ENCODE measurements at regions not wholly inside any gene's neighbourhood (a gene's known extent, or its start where the extent isn't known, plus 50 kb on each side); places are given as distances from the start of the nearest gene placed in this dataset.
A peak's percentile ranks its signal among the peaks of the same experiment; 100 is the strongest.

- no peaks in the 10 kb centered on the region for H3K79me1 ChIP-seq (ENCODE audit: low read depth, low read length)
- no peak overlapping the region for H2BK15ac ChIP-seq (ENCODE audit: low read length)
- ChIA-PET CTCF (ENCODE audit: partially characterized antibody) (interaction anchor here (1.2 kb wide), 1 partner anchor 228 kb away, joined by 3 read pairs; no protein-coding TSS in a partner anchor), POLR2A (ENCODE audit: partially characterized antibody) (interaction anchor here (0.6 kb wide), 1 partner anchor 77 kb away, joined by 3 read pairs; no protein-coding TSS in a partner anchor)
- H2AFZ ChIP-seq (ENCODE audit: low read length), result no peak overlapping the region
- TF ChIP-seq SP4 (IDR thresholded peaks at IDR 0.05; ENCODE audit: low read length) (no peak), MAX (IDR thresholded peaks at IDR 0.05) (no peak), NRF1 (IDR thresholded peaks at IDR 0.05; ENCODE audit: low read depth, low read length) (no peak), POU5F1 (IDR thresholded peaks at IDR 0.05; ENCODE audit: low read depth, low read length) (no peak), ZNF274 (IDR thresholded peaks at IDR 0.05; ENCODE audit: borderline replicate concordance, extremely low read depth, low read length) (no peak), CHD2 (IDR thresholded peaks at IDR 0.05; ENCODE audit: low read length) (no peak), BCL11A (IDR thresholded peaks at IDR 0.05; ENCODE audit: low read depth in 2 of 2, low read length in 2 of 2) (no peak), FOSL1 (IDR thresholded peaks at IDR 0.05; ENCODE audit: insufficient read depth, low read depth, low read length) (no peak), TAF1 (IDR thresholded peaks at IDR 0.05; ENCODE audit: low read depth, low read length) (no peak), TBP (IDR thresholded peaks at IDR 0.05; ENCODE audit: low read depth, low read length) (no peak), TCF12 (IDR thresholded peaks at IDR 0.05; ENCODE audit: low read depth, low read length) (no peak), SIX5 (IDR thresholded peaks at IDR 0.05; ENCODE audit: low read depth, low read length) (no peak)
- no peaks in the 10 kb centered on the region for H4K20me1 ChIP-seq (replicated peaks in 1 of 2; ENCODE audit: control insufficient read depth in 1 of 2, insufficient read depth in 2 of 2, low read length in 2 of 2)
- no peaks in the 10 kb centered on the region for H3K23me2 ChIP-seq (ENCODE audit: low read depth, low read length)
- FAIRE-seq, result no peak
- no peak overlapping the region for H3K4ac ChIP-seq (replicated peaks; ENCODE audit: insufficient read length, low read depth, low read length)
- H3K56ac ChIP-seq (replicated peaks; ENCODE audit: insufficient read length, low read depth, low read length), result no peak overlapping the region
- no peak overlapping the region for H2AK5ac ChIP-seq (ENCODE audit: low read depth, low read length)
- H4K91ac ChIP-seq (replicated peaks; ENCODE audit: insufficient read length, low read length), result no peak overlapping the region
- H2BK5ac ChIP-seq (ENCODE audit: low read depth, low read length), result 0 out of 2 replicates have a peak overlapping the region, but pooled peaks have one; percentile 9
- DNase-seq (ENCODE audit: low read depth in 1 of 2, low spot score in 2 of 2), result no peak
- no peak overlapping the region for H2BK20ac ChIP-seq (ENCODE audit: low read length)
- H2BK120ac ChIP-seq (replicated peaks; ENCODE audit: low read depth, low read length), result no peak overlapping the region
- H3K36me3 ChIP-seq (ENCODE audit: control insufficient read depth in 2 of 4, insufficient read depth in 4 of 4, low read length in 3 of 4), result no peaks in the 10 kb centered on the region
- H3K9me3 ChIP-seq (ENCODE audit: insufficient read depth in 2 of 2, low read depth in 1 of 2, low read length in 1 of 2), result no peaks in the 10 kb centered on the region
- H3K14ac ChIP-seq (ENCODE audit: insufficient read length), result no peak overlapping the region
- H3K4me2 ChIP-seq (ENCODE audit: insufficient read depth in 1 of 2, low read depth in 2 of 2, low read length in 2 of 2), result no peak overlapping the region
- no peaks in the 10 kb centered on the region for H3K27me3 ChIP-seq (replicated peaks in 1 of 4; ENCODE audit: control insufficient read depth in 3 of 4, extremely low read depth in 1 of 4, insufficient read depth in 3 of 4, low read length in 3 of 4)
- no peak overlapping the region for H3K4me3 ChIP-seq (ENCODE audit: extremely low read depth in 1 of 4, insufficient read depth in 2 of 4, low read depth in 3 of 4, low read length in 4 of 4)
- no peaks in the 10 kb centered on the region for H3K79me2 ChIP-seq (ENCODE audit: control insufficient read depth in 1 of 2, insufficient read depth in 2 of 2, low read length in 2 of 2)
- 90% methylated on average over 3 of the region's 18 CpGs; no CpG with 5 or more reads in 1 of the 2 experiments for WGBS, 2 experiments (ENCODE audit: extremely low coverage in 1 of 2, insufficient coverage in 1 of 2, insufficient read length in 1 of 2, insufficient replicate concordance in 2 of 2, low coverage in 1 of 2, low lambda C conversion rate in 2 of 2, missing lambda C conversion rate in 1 of 2)
- no peaks in the 10 kb centered on the region for H3K4me1 ChIP-seq (replicated peaks in 1 of 4; ENCODE audit: control insufficient read depth in 3 of 4, insufficient read depth in 4 of 4, low read length in 3 of 4)
- H3K23ac ChIP-seq (ENCODE audit: insufficient read length), result no peak overlapping the region
- no peak overlapping the region for H4K8ac ChIP-seq (ENCODE audit: extremely low read depth, insufficient read depth, low read length)
- no peak overlapping the region for H2BK12ac ChIP-seq (ENCODE audit: low read depth, low read length)
- H3K9ac ChIP-seq (replicated peaks in 1 of 4; ENCODE audit: extremely low read depth in 1 of 4, low read depth in 3 of 4, low read length in 3 of 4), result no peak overlapping the region
- H3K27ac ChIP-seq (ENCODE audit: low read depth, low read length), result no peak overlapping the region
- no peak overlapping the region for H4K5ac ChIP-seq (ENCODE audit: insufficient read length, low read depth, low read length)
- no peak overlapping the region for H3K18ac ChIP-seq (ENCODE audit: extremely low read depth, low read length)
Measured at GRCh38 chr1:243979396-243979795, 71.7 kb upstream of the ZBTB18 start.

All from H1 (cell line).